ENCODE measurements at regions not wholly inside any gene's neighbourhood (a gene's known extent, or its start where the extent isn't known, plus 50 kb on each side); places are given as distances from the start of the nearest gene placed in this dataset.

- no peak for TF ChIP-seq CTCF (IDR thresholded peaks at IDR 0.05)
- TF ChIP-seq POLR2AphosphoS5 (IDR thresholded peaks at IDR 0.05): no peak
- TF ChIP-seq POLR2A (IDR thresholded peaks at IDR 0.05): no peak
Observed at GRCh38 chr14:101088395-101088667, 184.8 kb upstream of the RTL1 start.

Measured in prostate gland (tissue), 2 donors.